H1 (cell line): ENCODE measurements at regions not wholly inside any gene's neighbourhood (a gene's known extent, or its start where the extent isn't known, plus 50 kb on each side); places are given as distances from the start of the nearest gene placed in this dataset.

Experiments used
- CTCF ChIA-PET: fragments of 300-600 bp; sonication (Branson Sonifier 250); formaldehyde crosslinking; loops from one replicate; lab custom pipeline; 2021; ENCODE audit not compliant: partially characterized antibody; lab: Charles Lee
- POLR2A ChIA-PET: fragments of 300-600 bp; sonication (Branson Sonifier 250); formaldehyde crosslinking; loops from one replicate; lab custom pipeline; 2021; ENCODE audit warnings: inconsistent platforms; ENCODE audit not compliant: partially characterized antibody; lab: Charles Lee
- DNase-seq, 2 experiments: peaks; one replicate each; pipeline versions ENCODE4 v3.0.0 to v3.0.0-alpha.2; 2010 to 2022; ENCODE audit warnings: low spot score in 2 of 2, low read depth in 1 of 2, mixed read lengths in 1 of 2
- FAIRE-seq: peaks from 2 replicates; lab custom pipeline; 2011; peaks lifted over from hg19 to GRCh38; lab: Jason Lieb, UNC
- H2AFZ ChIP-seq: 2 replicates; pipeline ENCODE4 v1.8.1; 2012; ENCODE audit warnings: low read length, inconsistent platforms
- H2AK5ac ChIP-seq: 2 replicates; pipeline ENCODE4 v1.6.1; 2013; ENCODE audit warnings: low read depth, low read length
- H2BK120ac ChIP-seq: replicated peaks from 2 replicates; pipeline ENCODE3; 2013; ENCODE audit warnings: low read depth, low read length, inconsistent platforms
- H2BK12ac ChIP-seq: 2 replicates; pipeline ENCODE4 v1.6.1; 2013; ENCODE audit warnings: low read depth, low read length
- H2BK15ac ChIP-seq: 2 replicates; pipeline ENCODE4 v1.6.1; 2013; ENCODE audit warnings: low read length
- H2BK20ac ChIP-seq: 2 replicates; pipeline ENCODE4 v1.6.1; 2013; ENCODE audit warnings: low read length
- H2BK5ac ChIP-seq: 2 replicates; pipeline ENCODE4 v1.6.1; 2013; ENCODE audit warnings: low read depth, low read length
- H3K14ac ChIP-seq: 2 replicates; pipeline ENCODE4 v1.6.1; 2013; ENCODE audit warnings: inconsistent platforms; ENCODE audit not compliant: insufficient read length
- H3K18ac ChIP-seq: 2 replicates; pipeline ENCODE4 v1.6.1; 2013; ENCODE audit warnings: low read length; ENCODE audit errors: extremely low read depth
- H3K23ac ChIP-seq: 2 replicates; pipeline ENCODE4 v1.6.1; 2013; ENCODE audit warnings: inconsistent platforms; ENCODE audit not compliant: insufficient read length
- H3K23me2 ChIP-seq: 2 replicates; pipeline ENCODE4 v1.6.1; 2013; ENCODE audit warnings: low read depth, low read length
- H3K27ac ChIP-seq: 2 replicates; pipeline ENCODE4 v1.6.1; 2011; ENCODE audit warnings: low read depth, low read length, inconsistent platforms
- H3K27me3 ChIP-seq, 4 experiments: replicated peaks in 1 of 4; 1 replicate in 1 of 4; 2 replicates in 3 of 4; pipeline versions ENCODE4 v1.6.1 to v1.8.1; 2011 to 2013; ENCODE audit warnings: low read length in 3 of 4, mild to moderate bottlenecking in 3 of 4, inconsistent platforms in 2 of 4, mixed read lengths in 2 of 4, moderate library complexity in 1 of 4; ENCODE audit not compliant: control insufficient read depth in 3 of 4, insufficient read depth in 3 of 4; ENCODE audit errors: extremely low read depth in 1 of 4
- H3K36me3 ChIP-seq, 4 experiments: 2 replicates each; pipeline versions ENCODE4 v1.6.1 to v1.8.1; 2011 to 2013; ENCODE audit warnings: mild to moderate bottlenecking in 4 of 4, low read length in 3 of 4, moderate library complexity in 2 of 4, control low read depth in 1 of 4, inconsistent platforms in 1 of 4; ENCODE audit not compliant: insufficient read depth in 4 of 4, control insufficient read depth in 2 of 4
- H3K4ac ChIP-seq: replicated peaks from 2 replicates; pipeline ENCODE3; 2013; ENCODE audit warnings: low read length, low read depth, mixed read lengths, inconsistent platforms; ENCODE audit not compliant: insufficient read length
- H3K4me1 ChIP-seq, 4 experiments: replicated peaks in 1 of 4; 1 replicate in 1 of 4; 2 replicates in 3 of 4; pipeline versions ENCODE4 v1.6.1 to v1.8.1; 2011 to 2013; ENCODE audit warnings: low read length in 3 of 4, inconsistent platforms in 2 of 4, mixed read lengths in 1 of 4; ENCODE audit not compliant: insufficient read depth in 4 of 4, control insufficient read depth in 3 of 4
- H3K4me2 ChIP-seq, 2 experiments: 2 replicates each; pipeline versions ENCODE4 v1.6.1 to v1.8.1; 2011 to 2013; ENCODE audit warnings: low read depth in 2 of 2, low read length in 2 of 2, control low read depth in 1 of 2, inconsistent platforms in 1 of 2, mild to moderate bottlenecking in 1 of 2; ENCODE audit not compliant: insufficient read depth in 1 of 2
- H3K4me3 ChIP-seq, 4 experiments: fragments of 200-600, 300-600 bp in 1 of 4; sonication (generic), shearing (Covaris generic), sonication (Bioruptor Twin) in 1 of 4; 2 replicates each; pipeline versions ENCODE4 v1.5.1 to v1.8.1; 2011 to 2016; ENCODE audit warnings: low read length in 4 of 4, low read depth in 3 of 4, control low read depth in 2 of 4, inconsistent platforms in 2 of 4, mild to moderate bottlenecking in 2 of 4, mixed read lengths in 1 of 4, moderate library complexity in 1 of 4; ENCODE audit not compliant: insufficient read depth in 2 of 4; ENCODE audit errors: extremely low read depth in 1 of 4
- H3K56ac ChIP-seq: replicated peaks from 2 replicates; pipeline ENCODE3; 2013; ENCODE audit warnings: low read depth, mild to moderate bottlenecking, mixed read lengths, low read length, inconsistent platforms; ENCODE audit not compliant: insufficient read length
- H3K79me1 ChIP-seq: 2 replicates; pipeline ENCODE4 v1.6.1; 2013; ENCODE audit warnings: low read depth, low read length, control low read depth
- H3K79me2 ChIP-seq, 2 experiments: 2 replicates each; pipeline versions ENCODE4 v1.6.1 to v1.8.1; 2012 to 2013; ENCODE audit warnings: low read length in 2 of 2, mild to moderate bottlenecking in 2 of 2, inconsistent platforms in 1 of 2; ENCODE audit not compliant: insufficient read depth in 2 of 2, control insufficient read depth in 1 of 2
- H3K9ac ChIP-seq, 4 experiments: replicated peaks in 1 of 4; 1 replicate in 1 of 4; 2 replicates in 3 of 4; pipeline versions ENCODE4 v1.6.1 to v1.8.1; 2011 to 2013; ENCODE audit warnings: low read depth in 3 of 4, low read length in 3 of 4, control low read depth in 2 of 4, mild to moderate bottlenecking in 2 of 4, moderate library complexity in 2 of 4, inconsistent platforms in 1 of 4; ENCODE audit errors: extremely low read depth in 1 of 4
- H3K9me3 ChIP-seq, 2 experiments: 2 replicates each; pipeline versions ENCODE4 v1.6.1 to v1.8.1; 2012 to 2013; ENCODE audit warnings: mild to moderate bottlenecking in 2 of 2, moderate library complexity in 2 of 2, control low read depth in 1 of 2, inconsistent platforms in 1 of 2, low read depth in 1 of 2, low read length in 1 of 2, mixed read lengths in 1 of 2; ENCODE audit not compliant: insufficient read depth in 2 of 2
- H4K20me1 ChIP-seq, 2 experiments: replicated peaks in 1 of 2; 2 replicates each; pipeline versions ENCODE3 to v1.8.1; 2011 to 2013; ENCODE audit warnings: inconsistent platforms in 2 of 2, low read length in 2 of 2, mild to moderate bottlenecking in 1 of 2; ENCODE audit not compliant: insufficient read depth in 2 of 2, control insufficient read depth in 1 of 2
- H4K5ac ChIP-seq: 2 replicates; pipeline ENCODE4 v1.6.1; 2013; ENCODE audit warnings: low read length, low read depth, mixed read lengths, inconsistent platforms; ENCODE audit not compliant: insufficient read length
- H4K8ac ChIP-seq: 2 replicates; pipeline ENCODE4 v1.8.0; 2013; ENCODE audit warnings: mild to moderate bottlenecking, moderate library complexity, low read length, inconsistent platforms; ENCODE audit not compliant: insufficient read depth; ENCODE audit errors: extremely low read depth
- H4K91ac ChIP-seq: replicated peaks from 2 replicates; pipeline ENCODE3; 2013; ENCODE audit warnings: low read length, mixed read lengths, inconsistent platforms; ENCODE audit not compliant: insufficient read length
- BRCA1 ChIP-seq: IDR thresholded peaks from 2 replicates; pipeline ENCODE4 v1.6.1; 2012; ENCODE audit warnings: low read depth, low read length, improper control_type of control experiment
- CTBP2 ChIP-seq: IDR thresholded peaks from 2 replicates; pipeline ENCODE4 v1.7.0; 2011; ENCODE audit warnings: borderline replicate concordance, mild to moderate bottlenecking, moderate library complexity, mixed read lengths, low read length; ENCODE audit not compliant: insufficient read depth, insufficient read length
- EGR1 ChIP-seq: IDR thresholded peaks from 2 replicates; pipeline ENCODE4 v1.6.1; 2011; ENCODE audit warnings: low read depth, low read length, borderline replicate concordance
- EP300 ChIP-seq, 2 experiments: IDR thresholded peaks; 1 replicate in 1 of 2; 2 replicates in 1 of 2; pipeline ENCODE4 v1.6.1; 2011 to 2012; ENCODE audit warnings: low read depth in 2 of 2, low read length in 2 of 2, mild to moderate bottlenecking in 2 of 2, borderline replicate concordance in 1 of 2, inconsistent platforms in 1 of 2, moderate library complexity in 1 of 2
- GABPA ChIP-seq: IDR thresholded peaks from 2 replicates; pipeline ENCODE4 v1.6.1; 2011; ENCODE audit warnings: mild to moderate bottlenecking, low read length, moderate library complexity, borderline replicate concordance; ENCODE audit not compliant: insufficient read depth
- MAX ChIP-seq: IDR thresholded peaks from 2 replicates; pipeline ENCODE4 v1.6.1; 2012; ENCODE audit warnings: inconsistent platforms
- RAD21 ChIP-seq, 2 experiments: IDR thresholded peaks in 1 of 2; conservative IDR thresholded peaks in 1 of 2; 2 replicates each; pipeline ENCODE4 v1.6.1; 2011; ENCODE audit warnings: low read depth in 2 of 2, low read length in 2 of 2, improper control_type of control experiment in 1 of 2, inconsistent platforms in 1 of 2, mild to moderate bottlenecking in 1 of 2, moderate library complexity in 1 of 2
- RBBP5 ChIP-seq: IDR thresholded peaks from 2 replicates; pipeline ENCODE4 v1.7.1; 2012; ENCODE audit warnings: low read depth, mild to moderate bottlenecking, inconsistent platforms, low read length, moderate library complexity, borderline replicate concordance
- TCF12 ChIP-seq: IDR thresholded peaks from 2 replicates; pipeline ENCODE4 v1.6.1; 2011; ENCODE audit warnings: low read depth, mild to moderate bottlenecking, low read length
- TEAD4 ChIP-seq: IDR thresholded peaks from 2 replicates; pipeline ENCODE4 v1.6.1; 2012; ENCODE audit warnings: low read depth, low read length, inconsistent platforms, mixed read lengths
- WGBS, 2 experiments: shearing (Covaris generic) in 1 of 2; methylation state at CpG; one replicate each; pipeline versions ENCODE4 v1.1.6 to v1.1.7; 2013 to 2015; ENCODE audit warnings: low lambda C conversion rate in 2 of 2, mixed read lengths in 2 of 2, inconsistent platforms in 1 of 2, low coverage in 1 of 2, missing lambda C conversion rate in 1 of 2; ENCODE audit not compliant: insufficient replicate concordance in 2 of 2, insufficient coverage in 1 of 2, insufficient read length in 1 of 2; ENCODE audit errors: extremely low coverage in 1 of 2, missing lambda C conversion rate in 1 of 2; 5-methylcytosine and 5-hydroxymethylcytosine counted together
- TF ChIP-seq, protein P1 (sequence below): IDR thresholded peaks from 2 replicates; pipeline ENCODE4 v1.6.1; 2011; ENCODE audit warnings: low read length, improper control_type of control experiment
- TF ChIP-seq, protein P2 (sequence below): IDR thresholded peaks from 2 replicates; pipeline ENCODE4 v1.6.1; 2012; ENCODE audit warnings: inconsistent platforms

GRCh38 chr3:182083112-182083511 lies 371.4 kb downstream of the SOX2 start:
- CTCF ChIA-PET: no interaction called here
- no peaks in the 10 kb centered on the region; the same call in 1 of the 2 replicates for H3K23me2 ChIP-seq
- TF ChIP-seq MAX (no peak), BRCA1 (no peak), RAD21 (IDR thresholded peaks at IDR 0.05 in 1 of 2, conservative IDR thresholded peaks at IDR 0.05 in 1 of 2; ENCODE audit: low read depth in 2 of 2, low read length in 2 of 2) (no peak), EGR1 (no peak), EP300 (IDR thresholded peaks at IDR 0.05; ENCODE audit: borderline replicate concordance in 1 of 2, low read depth in 2 of 2, low read length in 2 of 2) (no peak), RBBP5 (no peak), CTBP2 (no peak), TCF12 (no peak), TEAD4 (no peak), GABPA (no peak)
- TF ChIP-seq, protein P1, sequence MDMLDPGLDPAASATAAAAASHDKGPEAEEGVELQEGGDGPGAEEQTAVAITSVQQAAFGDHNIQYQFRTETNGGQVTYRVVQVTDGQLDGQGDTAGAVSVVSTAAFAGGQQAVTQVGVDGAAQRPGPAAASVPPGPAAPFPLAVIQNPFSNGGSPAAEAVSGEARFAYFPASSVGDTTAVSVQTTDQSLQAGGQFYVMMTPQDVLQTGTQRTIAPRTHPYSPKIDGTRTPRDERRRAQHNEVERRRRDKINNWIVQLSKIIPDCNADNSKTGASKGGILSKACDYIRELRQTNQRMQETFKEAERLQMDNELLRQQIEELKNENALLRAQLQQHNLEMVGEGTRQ: no peak
- TF ChIP-seq, protein P2, sequence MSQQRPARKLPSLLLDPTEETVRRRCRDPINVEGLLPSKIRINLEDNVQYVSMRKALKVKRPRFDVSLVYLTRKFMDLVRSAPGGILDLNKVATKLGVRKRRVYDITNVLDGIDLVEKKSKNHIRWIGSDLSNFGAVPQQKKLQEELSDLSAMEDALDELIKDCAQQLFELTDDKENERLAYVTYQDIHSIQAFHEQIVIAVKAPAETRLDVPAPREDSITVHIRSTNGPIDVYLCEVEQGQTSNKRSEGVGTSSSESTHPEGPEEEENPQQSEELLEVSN: no peak

More at GRCh38 chr3:182083112-182083511, 371.4 kb downstream of the SOX2 start:
- Histone ChIP-seq H3K56ac (no peak overlapping the region), H3K4me2 (no peak overlapping the region), H2AFZ (no peak overlapping the region), H3K36me3 (no peaks in the 10 kb centered on the region), H3K4ac (no peak overlapping the region), H2BK12ac (no peak overlapping the region), H3K9me3 (no peaks in the 10 kb centered on the region), H4K20me1 (no peaks in the 10 kb centered on the region), H3K27ac (no peak overlapping the region), H2BK5ac (no peak overlapping the region), H4K91ac (peak overlapping the region; percentile 44), H3K79me2 (no peaks in the 10 kb centered on the region), H3K18ac (no peak overlapping the region), H2BK15ac (no peak overlapping the region), H3K27me3 (no peaks in the 10 kb centered on the region), H3K9ac (no peak overlapping the region), H3K4me1 (peaks cover 0 to 18% (median 1%) of the 10 kb centered on the region in 4 experiments; a peak in 5 of 7 replicates), H2AK5ac (no peak overlapping the region), H3K14ac (no peak overlapping the region), H4K5ac (no peak overlapping the region), H2BK20ac (no peak overlapping the region), H3K4me3 (no peak overlapping the region), H3K79me1 (no peaks in the 10 kb centered on the region), H3K23ac (no peak overlapping the region), H2BK120ac (no peak overlapping the region), H4K8ac (no peak overlapping the region)
- POLR2A ChIA-PET: no interaction called here
- 94% methylated on average over 2 of the region's 2 CpGs; no CpG with 5 or more reads in 1 of the 2 experiments for whole genome bisulfite sequencing, 2 experiments
- DNase-seq: no peak
- no peak for FAIRE-seq
